A673 (cell line): ENCODE measurements at regions not wholly inside any gene's neighbourhood (a gene's known extent, or its start where the extent isn't known, plus 50 kb on each side); places are given as distances from the start of the nearest gene placed in this dataset.

Source experiments
- BruUV-seq: library from RNA; stranded (reverse); fragments of 400-500 nt; replicated peaks from 2 replicates; lab custom pipeline; 2021; lab: Mats Ljungman, UMichigan
- CTCF ChIA-PET: fragments of 300-600 bp; sonication (Branson Sonifier 250); formaldehyde crosslinking; loops from one replicate; lab custom pipeline; 2022; ENCODE audit warnings: antibody characterized with exemption; lab: Charles Lee
- POLR2A ChIA-PET: fragments of 300-600 bp; sonication (Branson Sonifier 250); formaldehyde crosslinking; loops from one replicate; lab custom pipeline; 2022; ENCODE audit warnings: antibody characterized with exemption; ENCODE audit not compliant: low non-redundant PET; lab: Charles Lee
- DNase-seq: peaks from one replicate; pipeline ENCODE4 v3.0.0-alpha.2; 2015; ENCODE audit warnings: low spot score
- H3K27ac ChIP-seq: fragments of 200-600 bp; sonication (generic); 2 replicates; pipeline ENCODE4 v1.5.1; 2016; ENCODE audit warnings: mixed run types, low read depth, mild to moderate bottlenecking, mixed read lengths, antibody characterized with exemption, low read length; ENCODE audit not compliant: poor library complexity, severe bottlenecking
- H3K27me3 ChIP-seq: fragments of 200-600 bp; sonication (generic); replicated peaks from 2 replicates; pipeline ENCODE4 v1.6.1; 2017; ENCODE audit warnings: mixed run types, low read depth, mild to moderate bottlenecking, mixed read lengths, antibody characterized with exemption, low read length; ENCODE audit not compliant: insufficient read depth, poor library complexity
- H3K36me3 ChIP-seq: fragments of 200-600 bp; sonication (generic); 2 replicates; pipeline ENCODE4 v1.6.1; 2016; ENCODE audit warnings: mixed run types, mild to moderate bottlenecking, mixed read lengths, antibody characterized with exemption, low read length; ENCODE audit not compliant: insufficient read depth, poor library complexity, severe bottlenecking
- H3K4me1 ChIP-seq: fragments of 200-600 bp; sonication (generic); 2 replicates; pipeline ENCODE4 v1.6.1; 2017; ENCODE audit warnings: mixed run types, mild to moderate bottlenecking, mixed read lengths, antibody characterized with exemption, low read length; ENCODE audit not compliant: insufficient read depth, poor library complexity, severe bottlenecking
- H3K4me3 ChIP-seq: fragments of 200-600 bp; sonication (generic); 2 replicates; pipeline ENCODE4 v1.5.1; 2016; ENCODE audit warnings: low read depth, mixed run types, mild to moderate bottlenecking, mixed read lengths, low read length; ENCODE audit not compliant: poor library complexity, severe bottlenecking
- H3K9me3 ChIP-seq: fragments of 200-600 bp; sonication (generic); 2 replicates; pipeline ENCODE4 v1.6.1; 2016; ENCODE audit warnings: mixed run types, low read depth, mild to moderate bottlenecking, mixed read lengths, antibody characterized with exemption, low read length; ENCODE audit not compliant: poor library complexity, severe bottlenecking
- CTCF ChIP-seq: fragments of 300-800, 200-600 bp; sonication (generic); conservative IDR thresholded peaks from 2 replicates; pipeline ENCODE4 v1.5.1; 2017; ENCODE audit warnings: low read depth, mild to moderate bottlenecking, antibody characterized with exemption, low read length, moderate library complexity, mixed read lengths
- EZH2 ChIP-seq: fragments of 200-600 bp; sonication (generic); IDR thresholded peaks from 2 replicates; pipeline ENCODE4 v1.6.1; 2017; ENCODE audit warnings: borderline replicate concordance, low read depth, mild to moderate bottlenecking, mixed read lengths, antibody characterized with exemption, low read length; ENCODE audit not compliant: poor library complexity, severe bottlenecking
- intact Hi-C: fragments of 100-400 bp; cut with micrococcal nuclease; formaldehyde crosslinking; loops from one replicate; pipeline ENCODE4 v1.10.0; 2022; ENCODE audit not compliant: unreplicated experiment

- Histone ChIP-seq H3K27ac (no peak overlapping the region), H3K27me3 (no peaks in the 10 kb centered on the region), H3K4me3 (no peak overlapping the region), H3K9me3 (peaks cover 5% of the 10 kb centered on the region), H3K4me1 (peaks cover 13% of the 10 kb centered on the region), H3K36me3 (no peaks in the 10 kb centered on the region)
- no TSS peak for BruUV-seq
- TF ChIP-seq CTCF (no peak), EZH2 (no peak)
- DNase-seq: no peak
- intact Hi-C loops: no loop called here
- CTCF ChIA-PET: no interaction called here
- POLR2A ChIA-PET: no interaction called here
These were observed 247.5 kb downstream of the SAMD5 start for GRCh38 chr6:147755999-147756398.

- intact Hi-C loops: no loop called here
- Histone ChIP-seq H3K27me3 (no peaks in the 10 kb centered on the region), H3K4me1 (peaks cover 13% of the 10 kb centered on the region), H3K9me3 (peaks cover 5% of the 10 kb centered on the region), H3K4me3 (no peak overlapping the region), H3K36me3 (no peaks in the 10 kb centered on the region), H3K27ac (no peak overlapping the region)
- TF ChIP-seq CTCF: no peak
- no peak for TF ChIP-seq EZH2
- CTCF ChIA-PET: no interaction called here
- no TSS peak for BruUV-seq
- DNase-seq: no peak
- POLR2A ChIA-PET: no interaction called here
These were observed 248.4 kb downstream of the SAMD5 start for GRCh38 chr6:147756891-147757290.

- intact Hi-C loops: no loop called here
- no peak overlapping the region for H3K4me3 ChIP-seq
- H3K4me1 ChIP-seq: peaks cover 13% of the 10 kb centered on the region
- DNase-seq: no peak
- H3K9me3 ChIP-seq: peaks cover 5% of the 10 kb centered on the region
- no peaks in the 10 kb centered on the region for H3K36me3 ChIP-seq
- no peaks in the 10 kb centered on the region for H3K27me3 ChIP-seq
- ChIA-PET CTCF (no interaction called here), POLR2A (no interaction called here)
- no peak for TF ChIP-seq CTCF
- TF ChIP-seq EZH2: no peak
- H3K27ac ChIP-seq: no peak overlapping the region
- BruUV-seq: no TSS peak
These were observed 248.8 kb downstream of the SAMD5 start for GRCh38 chr6:147757291-147757690.
